GM19025 (cell line): ENCODE measurements at regions not wholly inside any gene's neighbourhood (a gene's known extent, or its start where the extent isn't known, plus 50 kb on each side); places are given as distances from the start of the nearest gene placed in this dataset.
"Not testable (repeated sequence)": the region's sequence is repeated elsewhere in the genome, so short reads cannot be mapped to it uniquely, and the experiment has no call there.

Source experiments
- ATAC-seq: cut with Tn5 transposase; IDR thresholded peaks from one replicate; pipeline ENCODE4 v1.9.1; 2021; ENCODE audit warnings: mild to moderate bottlenecking, low read depth, moderate library complexity; ENCODE audit not compliant: unreplicated experiment

DNA sequence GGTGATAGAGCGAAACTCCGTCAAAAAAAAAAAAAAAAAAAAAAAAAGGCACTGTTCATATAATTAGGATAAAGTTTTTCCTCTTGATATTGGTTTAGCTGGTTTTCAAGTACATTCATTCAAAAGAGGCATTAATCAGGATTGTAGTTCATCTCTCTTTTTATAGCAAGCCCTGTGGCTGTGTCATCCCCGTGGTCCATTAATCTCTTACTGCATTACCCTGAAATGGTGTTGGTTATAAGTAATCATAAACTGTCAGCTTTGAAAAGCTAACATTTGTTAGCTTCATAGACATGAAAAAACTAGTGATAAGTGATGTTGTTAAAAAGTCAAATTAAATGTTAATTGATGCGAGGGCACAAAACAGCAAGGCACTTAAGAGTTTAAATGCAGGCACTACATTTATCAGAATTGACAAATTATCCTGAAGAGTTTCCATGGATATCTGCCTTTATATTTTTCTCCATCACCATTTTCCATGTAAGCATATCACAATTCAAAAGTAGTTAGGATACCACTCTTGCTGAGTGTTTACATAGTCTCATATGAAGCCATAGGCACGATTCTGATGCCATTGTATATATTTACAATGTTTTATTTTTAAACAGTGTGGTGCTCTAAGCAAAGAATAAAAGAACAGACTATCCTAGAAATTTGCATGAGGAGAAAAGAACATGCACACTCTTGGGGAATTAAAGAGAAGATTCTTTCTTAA lies 193.1 kb downstream of the OTOL1 start:
- no peak for ATAC-seq

- no peak for ATAC-seq
Observed at GRCh38 chr3:161690299-161690620, 193.7 kb downstream of the OTOL1 start.

DNA sequence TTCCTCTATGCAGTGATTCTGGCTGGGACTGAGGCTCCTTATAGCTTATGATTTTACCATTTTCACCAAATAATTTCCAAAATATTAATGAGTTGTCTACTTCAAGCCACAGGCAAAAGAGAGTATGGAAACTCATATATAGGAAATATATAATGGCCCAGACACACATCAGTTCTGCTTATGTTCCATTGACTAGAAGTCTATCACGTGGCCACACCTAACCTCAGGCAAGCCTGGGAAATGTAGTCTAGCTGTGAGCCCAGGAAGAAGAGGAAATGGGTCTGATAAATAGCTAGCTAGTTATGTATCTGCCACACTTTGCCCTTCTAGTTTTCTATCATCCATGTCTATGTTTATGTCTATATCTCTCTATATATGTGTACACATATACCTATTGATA lies 195.1 kb downstream of the OTOL1 start:
- no peak for ATAC-seq

DNA sequence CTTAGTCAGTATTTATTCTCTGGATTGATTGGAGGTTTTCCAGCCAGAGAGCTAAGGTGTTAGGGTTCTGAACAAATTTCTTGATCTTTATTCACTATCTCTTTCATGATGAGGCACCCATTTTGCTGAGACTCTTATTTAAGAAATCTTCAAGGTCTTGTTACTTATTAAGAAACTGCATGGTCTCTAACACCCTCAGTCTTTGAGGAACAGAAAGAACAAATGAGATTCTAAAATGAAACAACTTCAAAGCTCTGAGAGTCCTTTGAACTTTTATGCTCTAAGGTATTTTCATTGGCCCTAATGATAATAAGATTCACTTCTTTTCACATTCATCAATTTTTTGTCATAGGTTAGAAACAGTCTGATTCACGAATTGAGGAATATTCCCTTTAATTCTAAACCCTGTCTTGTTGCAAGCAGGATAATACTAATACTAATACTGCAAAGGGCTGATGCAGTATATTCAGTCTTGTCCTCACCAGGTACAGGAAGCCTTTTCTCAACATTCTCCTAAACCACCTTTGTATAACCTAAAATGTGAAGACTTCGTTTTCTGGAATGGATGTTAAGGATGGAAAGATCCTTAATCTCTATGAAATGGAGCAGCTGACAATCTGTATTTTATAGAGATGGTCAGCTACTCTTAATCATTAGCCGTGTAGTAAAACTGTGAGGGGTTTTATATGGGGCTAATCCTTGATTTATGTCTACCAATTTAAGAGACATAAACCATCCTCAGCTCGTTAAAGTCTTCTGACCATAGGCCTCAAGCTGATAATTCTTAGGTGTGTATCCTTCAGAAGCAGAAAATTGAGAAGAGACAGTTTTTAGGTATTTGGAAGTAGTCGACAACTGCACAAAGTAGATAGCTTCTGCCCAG lies 198.3 kb downstream of the OTOL1 start:
- ATAC-seq, result peak; percentile 72

DNA sequence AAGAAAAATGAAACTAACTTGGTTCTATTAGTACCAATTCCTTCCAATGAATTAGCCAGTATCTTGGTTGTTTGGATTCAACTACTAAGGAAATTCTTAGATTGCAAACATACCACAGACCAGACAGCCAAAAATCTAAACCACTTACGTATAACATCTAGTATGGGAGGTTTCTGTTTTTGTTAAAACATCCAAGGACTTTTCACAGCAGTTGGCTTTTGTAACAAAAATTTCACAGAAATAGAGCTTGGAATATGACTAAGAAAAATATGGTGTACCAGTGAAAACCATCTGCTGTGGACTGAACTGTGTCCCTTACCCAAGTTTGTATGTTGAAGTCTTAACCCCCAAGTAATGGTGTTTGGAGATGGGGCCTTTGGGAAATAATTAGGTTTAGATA lies 199.2 kb downstream of the OTOL1 start:
- ATAC-seq, result no peak

DNA sequence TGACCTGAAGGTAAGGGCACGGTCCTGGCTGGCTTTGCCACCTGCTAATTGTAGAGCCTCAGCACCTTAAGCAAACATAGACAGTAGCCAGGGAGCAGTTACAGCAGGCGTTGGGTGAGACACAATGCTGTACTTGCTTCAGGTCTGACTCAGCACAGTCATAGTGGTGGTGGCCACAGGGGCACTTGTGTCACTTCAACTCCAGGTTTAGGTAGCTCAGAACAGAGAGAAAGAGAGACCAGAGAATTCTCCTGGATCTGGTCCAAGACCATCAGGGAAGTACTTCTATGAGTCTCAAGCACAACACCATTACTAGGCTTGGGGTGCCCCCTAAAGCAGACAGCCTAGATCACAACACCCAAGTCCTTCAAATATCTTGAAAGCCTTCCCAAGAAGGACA lies 204.4 kb downstream of the OTOL1 start:
- ATAC-seq, result peak; percentile 72

GRCh38 chr3:161707253-161707652 lies 210.6 kb downstream of the OTOL1 start:
- not testable (repeated sequence) for ATAC-seq

DNA sequence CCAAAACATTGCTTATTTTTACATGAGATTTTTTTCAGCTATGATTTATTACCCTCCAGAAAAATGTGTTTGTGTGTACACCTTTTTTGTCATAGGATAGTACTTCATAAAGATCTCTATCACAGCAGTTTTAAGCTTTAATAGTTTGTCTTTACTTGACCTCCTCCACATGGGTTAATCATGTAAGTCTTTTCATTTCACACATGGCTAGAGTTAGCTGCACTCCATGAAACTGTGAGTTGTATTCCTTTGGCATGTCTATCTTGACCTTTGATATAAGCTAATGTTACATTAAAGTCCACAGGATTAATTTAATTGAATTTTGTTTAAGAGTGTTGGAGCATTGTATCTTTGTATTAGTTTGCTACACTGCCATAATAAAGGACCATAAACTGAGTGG lies 217.1 kb downstream of the OTOL1 start:
- no peak for ATAC-seq

DNA sequence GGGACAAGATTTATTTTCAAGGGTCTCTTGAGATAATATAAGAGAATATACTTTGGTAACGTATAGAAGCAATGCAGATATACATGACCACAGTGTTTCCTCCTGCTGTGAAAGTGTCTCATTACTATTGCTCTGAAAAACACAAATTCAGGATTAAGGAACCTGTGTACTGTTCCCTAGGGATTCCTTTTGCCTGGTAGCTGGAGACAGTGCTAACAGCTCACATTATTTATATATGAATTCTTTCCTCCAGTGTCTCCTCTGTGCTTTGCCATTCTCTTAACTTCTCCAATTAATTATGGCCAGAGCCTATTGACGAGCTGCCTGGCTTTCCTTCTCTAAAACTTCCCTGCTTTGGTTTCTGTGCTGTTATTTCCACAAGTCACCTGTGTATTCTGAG lies 235.4 kb downstream of the OTOL1 start:
- ATAC-seq, result no peak

GRCh38 chr3:161737171-161737570 lies 240.6 kb downstream of the OTOL1 start:
- no peak for ATAC-seq

GRCh38 chr3:161740421-161740820 lies 243.8 kb downstream of the OTOL1 start:
- no peak for ATAC-seq

DNA sequence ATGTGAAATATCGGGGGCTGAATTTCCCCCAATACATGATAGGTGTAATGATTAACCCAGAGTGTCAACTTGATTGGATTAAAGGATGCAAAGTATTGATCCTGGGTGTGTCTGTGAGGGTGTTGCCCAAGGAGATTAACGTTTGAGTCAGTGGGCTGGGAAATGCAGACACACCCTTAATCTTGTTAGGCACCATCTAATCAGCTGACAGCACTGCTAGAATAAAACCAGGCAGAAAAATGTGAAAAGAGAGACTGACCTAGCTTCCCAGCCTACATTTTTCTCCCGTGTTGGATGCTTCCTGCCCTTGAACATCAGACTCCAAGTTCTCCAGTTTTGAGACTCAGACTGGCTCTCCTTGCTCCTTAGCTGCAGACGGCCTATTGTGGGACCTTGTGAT lies 247.8 kb downstream of the OTOL1 start:
- no peak for ATAC-seq

DNA sequence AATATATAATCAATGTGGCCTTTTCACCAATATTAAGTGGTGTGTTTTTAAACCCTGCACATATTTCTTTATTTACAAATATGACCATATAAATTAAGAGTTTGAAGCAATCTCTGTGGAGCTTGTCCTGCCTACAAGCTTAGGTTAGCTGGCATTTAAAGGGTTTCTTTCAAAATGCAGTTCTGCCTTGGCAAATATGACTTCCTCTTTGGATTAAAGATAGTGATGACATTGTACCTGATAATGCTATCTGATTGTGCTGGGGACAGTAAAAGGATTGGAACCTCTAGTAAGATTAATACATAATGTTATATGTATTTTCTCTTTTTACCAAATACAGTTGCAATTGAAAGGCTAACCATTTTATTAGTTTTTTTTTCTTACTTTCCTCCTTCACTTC lies 249.1 kb downstream of the OTOL1 start:
- no peak for ATAC-seq

GRCh38 chr3:161748049-161748448 lies 251.4 kb downstream of the OTOL1 start:
- no peak for ATAC-seq

GRCh38 chr3:161754420-161755053 lies 257.9 kb downstream of the OTOL1 start:
- no peak for ATAC-seq

DNA sequence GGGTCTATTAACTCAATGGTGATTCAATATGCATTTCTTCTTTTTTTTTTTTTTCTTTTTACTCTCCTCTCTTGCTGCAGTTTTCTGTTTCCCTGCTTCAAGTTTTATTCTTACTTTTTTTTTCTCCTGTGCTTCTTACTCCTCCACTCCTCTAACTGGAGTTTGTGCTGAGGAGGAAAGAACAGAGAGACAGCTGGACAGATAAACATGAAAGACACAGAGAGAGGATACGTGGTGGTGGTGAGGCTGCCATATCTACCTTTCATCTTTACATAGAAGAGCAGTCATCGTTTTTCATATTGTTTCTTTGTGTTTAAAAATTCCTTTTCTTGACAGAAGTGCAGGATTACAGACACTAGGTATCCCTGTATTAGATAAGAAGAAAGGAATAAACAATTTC lies 262.8 kb downstream of the OTOL1 start:
- no peak for ATAC-seq

GRCh38 chr3:161766331-161766730 lies 269.7 kb downstream of the OTOL1 start:
- no peak for ATAC-seq

- peak; percentile 76 for ATAC-seq
Observed at GRCh38 chr3:161770484-161771386, 274.1 kb downstream of the OTOL1 start.

DNA sequence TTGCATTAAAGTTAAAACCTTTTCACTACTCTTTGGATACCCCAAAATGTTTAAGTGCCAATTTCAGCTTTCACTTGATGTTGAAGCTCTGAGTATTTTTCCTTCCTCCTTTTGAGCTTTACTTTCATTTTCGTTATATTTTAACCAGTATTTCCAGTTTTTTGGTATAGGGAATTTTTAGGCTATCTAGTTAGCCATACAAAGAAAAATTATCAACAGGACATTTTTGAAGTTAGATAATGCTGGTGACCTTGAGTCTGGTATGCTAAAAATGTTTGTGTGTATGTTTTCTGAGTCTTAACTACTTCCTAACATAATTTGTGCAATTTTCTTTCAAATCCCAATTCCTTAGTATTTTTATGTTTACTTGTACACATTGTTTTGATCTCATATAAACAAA lies 284.8 kb downstream of the OTOL1 start:
- ATAC-seq, result no peak

- no peak for ATAC-seq
Observed at GRCh38 chr3:161793194-161793930, 296.8 kb downstream of the OTOL1 start.
